ENCODE measurements at regions not wholly inside any gene's neighbourhood (a gene's known extent, or its start where the extent isn't known, plus 50 kb on each side); places are given as distances from the start of the nearest gene placed in this dataset.

DNA sequence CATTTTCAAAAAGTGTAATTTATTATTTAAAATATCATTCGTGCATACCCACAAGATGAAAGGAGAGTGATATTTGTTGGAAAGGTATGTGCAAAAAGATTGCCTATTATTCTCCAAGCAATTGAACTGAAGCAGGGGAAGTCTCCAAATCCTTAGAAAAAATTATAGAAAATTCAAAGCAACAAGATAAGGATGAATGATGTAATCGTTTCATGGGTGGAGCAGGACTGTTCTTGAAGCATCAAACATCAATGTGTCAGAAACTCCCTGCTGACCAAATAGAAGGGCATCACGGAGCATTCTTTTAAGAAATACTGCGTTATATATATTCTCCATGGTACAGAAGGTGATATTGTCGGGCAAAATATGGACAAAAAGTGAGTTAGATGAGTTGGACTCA lies 87.9 kb upstream of the SPAG17 start:
- TF ChIP-seq, protein P1, sequence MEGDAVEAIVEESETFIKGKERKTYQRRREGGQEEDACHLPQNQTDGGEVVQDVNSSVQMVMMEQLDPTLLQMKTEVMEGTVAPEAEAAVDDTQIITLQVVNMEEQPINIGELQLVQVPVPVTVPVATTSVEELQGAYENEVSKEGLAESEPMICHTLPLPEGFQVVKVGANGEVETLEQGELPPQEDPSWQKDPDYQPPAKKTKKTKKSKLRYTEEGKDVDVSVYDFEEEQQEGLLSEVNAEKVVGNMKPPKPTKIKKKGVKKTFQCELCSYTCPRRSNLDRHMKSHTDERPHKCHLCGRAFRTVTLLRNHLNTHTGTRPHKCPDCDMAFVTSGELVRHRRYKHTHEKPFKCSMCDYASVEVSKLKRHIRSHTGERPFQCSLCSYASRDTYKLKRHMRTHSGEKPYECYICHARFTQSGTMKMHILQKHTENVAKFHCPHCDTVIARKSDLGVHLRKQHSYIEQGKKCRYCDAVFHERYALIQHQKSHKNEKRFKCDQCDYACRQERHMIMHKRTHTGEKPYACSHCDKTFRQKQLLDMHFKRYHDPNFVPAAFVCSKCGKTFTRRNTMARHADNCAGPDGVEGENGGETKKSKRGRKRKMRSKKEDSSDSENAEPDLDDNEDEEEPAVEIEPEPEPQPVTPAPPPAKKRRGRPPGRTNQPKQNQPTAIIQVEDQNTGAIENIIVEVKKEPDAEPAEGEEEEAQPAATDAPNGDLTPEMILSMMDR (conservative IDR thresholded peaks at IDR 0.05 in 1 of 2, IDR thresholded peaks at IDR 0.05 in 1 of 2; ENCODE audit: extremely low read depth in 1 of 2, insufficient read depth in 1 of 2, low read depth in 1 of 2, low read length in 2 of 2) = no peak
- no peak for TF ChIP-seq EZH2 (IDR thresholded peaks at IDR 0.05; ENCODE audit: borderline replicate concordance, low read length)

Measured in mammary epithelial cell (primary cell).